ENCODE measurements at regions not wholly inside any gene's neighbourhood (a gene's known extent, or its start where the extent isn't known, plus 50 kb on each side); places are given as distances from the start of the nearest gene placed in this dataset.

GRCh38 chr1:189904509-189904908 lies 573.2 kb downstream of the BRINP3 start:
- TF ChIP-seq, protein P1, sequence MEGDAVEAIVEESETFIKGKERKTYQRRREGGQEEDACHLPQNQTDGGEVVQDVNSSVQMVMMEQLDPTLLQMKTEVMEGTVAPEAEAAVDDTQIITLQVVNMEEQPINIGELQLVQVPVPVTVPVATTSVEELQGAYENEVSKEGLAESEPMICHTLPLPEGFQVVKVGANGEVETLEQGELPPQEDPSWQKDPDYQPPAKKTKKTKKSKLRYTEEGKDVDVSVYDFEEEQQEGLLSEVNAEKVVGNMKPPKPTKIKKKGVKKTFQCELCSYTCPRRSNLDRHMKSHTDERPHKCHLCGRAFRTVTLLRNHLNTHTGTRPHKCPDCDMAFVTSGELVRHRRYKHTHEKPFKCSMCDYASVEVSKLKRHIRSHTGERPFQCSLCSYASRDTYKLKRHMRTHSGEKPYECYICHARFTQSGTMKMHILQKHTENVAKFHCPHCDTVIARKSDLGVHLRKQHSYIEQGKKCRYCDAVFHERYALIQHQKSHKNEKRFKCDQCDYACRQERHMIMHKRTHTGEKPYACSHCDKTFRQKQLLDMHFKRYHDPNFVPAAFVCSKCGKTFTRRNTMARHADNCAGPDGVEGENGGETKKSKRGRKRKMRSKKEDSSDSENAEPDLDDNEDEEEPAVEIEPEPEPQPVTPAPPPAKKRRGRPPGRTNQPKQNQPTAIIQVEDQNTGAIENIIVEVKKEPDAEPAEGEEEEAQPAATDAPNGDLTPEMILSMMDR (IDR thresholded peaks at IDR 0.05; ENCODE audit: insufficient read depth, low read length, poor library complexity, severe bottlenecking): no peak
- H3K27me3 ChIP-seq (replicated peaks; ENCODE audit: control insufficient read depth, insufficient read depth, low read length): no peaks in the 10 kb centered on the region
- DNase-seq (ENCODE audit: extremely low read depth, insufficient read length): no peak
- no peak overlapping the region for H3K4me3 ChIP-seq (replicated peaks; ENCODE audit: low read depth, low read length)
- no peaks in the 10 kb centered on the region for H3K36me3 ChIP-seq (ENCODE audit: control insufficient read depth, insufficient read depth, low read length)

DNA sequence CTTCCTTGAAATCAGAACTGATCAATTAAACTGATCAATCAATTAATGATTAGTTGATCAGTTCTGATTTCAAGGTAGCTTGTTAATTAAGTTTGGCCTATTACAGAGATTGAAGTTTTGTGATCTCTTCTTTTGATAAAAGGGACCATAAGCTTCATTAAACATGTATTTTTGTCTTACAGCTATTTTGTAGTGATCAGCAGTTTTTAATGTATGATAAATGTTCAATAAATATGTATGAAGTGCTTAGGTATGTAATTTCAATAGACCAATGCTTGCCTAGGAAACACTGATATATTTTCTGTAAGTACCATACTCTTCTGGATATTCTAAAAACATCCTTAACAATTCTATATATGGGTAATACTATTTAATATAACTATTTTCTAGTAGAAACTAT lies 569.6 kb downstream of the BRINP3 start:
- DNase-seq (ENCODE audit: extremely low read depth, insufficient read length): no peak
- no peak overlapping the region for H3K4me3 ChIP-seq (replicated peaks; ENCODE audit: low read depth, low read length)
- TF ChIP-seq, protein P1 (IDR thresholded peaks at IDR 0.05; ENCODE audit: insufficient read depth, low read length, poor library complexity, severe bottlenecking): no peak
- H3K36me3 ChIP-seq (ENCODE audit: control insufficient read depth, insufficient read depth, low read length): no peaks in the 10 kb centered on the region
- no peaks in the 10 kb centered on the region for H3K27me3 ChIP-seq (replicated peaks; ENCODE audit: control insufficient read depth, insufficient read depth, low read length)

- H3K4me3 ChIP-seq (replicated peaks; ENCODE audit: low read depth, low read length): no peak overlapping the region
Observed at GRCh38 chr1:189921613-189922012, 556.1 kb downstream of the BRINP3 start.

DNA sequence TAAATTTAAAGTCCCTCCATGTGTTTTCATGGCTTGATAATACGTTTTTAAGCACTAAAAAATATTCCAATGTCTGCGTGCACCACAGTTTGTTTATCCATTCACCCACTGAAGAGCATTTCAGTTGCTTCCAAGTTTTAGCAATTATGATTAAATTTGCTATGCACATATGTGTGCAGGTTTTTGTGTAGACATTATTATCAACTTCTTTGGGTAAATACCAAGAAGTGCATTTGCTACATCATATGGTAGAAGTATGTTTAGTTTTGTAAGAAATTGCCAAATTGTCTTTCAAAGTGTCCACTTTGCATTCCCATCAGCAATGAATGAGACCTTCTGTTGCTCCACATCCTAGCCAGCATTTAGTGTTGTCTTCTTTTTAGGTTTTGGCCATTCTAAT lies 550.0 kb downstream of the BRINP3 start:
- DNase-seq (ENCODE audit: extremely low read depth, insufficient read length): no peak
- H3K27me3 ChIP-seq (replicated peaks; ENCODE audit: control insufficient read depth, insufficient read depth, low read length): no peaks in the 10 kb centered on the region
- TF ChIP-seq, protein P1 (IDR thresholded peaks at IDR 0.05; ENCODE audit: insufficient read depth, low read length, poor library complexity, severe bottlenecking): no peak
- H3K4me3 ChIP-seq (replicated peaks; ENCODE audit: low read depth, low read length): no peak overlapping the region
- H3K36me3 ChIP-seq (ENCODE audit: control insufficient read depth, insufficient read depth, low read length): no peaks in the 10 kb centered on the region

More at GRCh38 chr1:189921613-189922012, 556.1 kb downstream of the BRINP3 start:
- no peak for DNase-seq (ENCODE audit: extremely low read depth, insufficient read length)
- TF ChIP-seq, protein P1 (IDR thresholded peaks at IDR 0.05; ENCODE audit: insufficient read depth, low read length, poor library complexity, severe bottlenecking): no peak
- Histone ChIP-seq H3K36me3 (ENCODE audit: control insufficient read depth, insufficient read depth, low read length) (no peaks in the 10 kb centered on the region), H3K27me3 (replicated peaks; ENCODE audit: control insufficient read depth, insufficient read depth, low read length) (no peaks in the 10 kb centered on the region)

DNA sequence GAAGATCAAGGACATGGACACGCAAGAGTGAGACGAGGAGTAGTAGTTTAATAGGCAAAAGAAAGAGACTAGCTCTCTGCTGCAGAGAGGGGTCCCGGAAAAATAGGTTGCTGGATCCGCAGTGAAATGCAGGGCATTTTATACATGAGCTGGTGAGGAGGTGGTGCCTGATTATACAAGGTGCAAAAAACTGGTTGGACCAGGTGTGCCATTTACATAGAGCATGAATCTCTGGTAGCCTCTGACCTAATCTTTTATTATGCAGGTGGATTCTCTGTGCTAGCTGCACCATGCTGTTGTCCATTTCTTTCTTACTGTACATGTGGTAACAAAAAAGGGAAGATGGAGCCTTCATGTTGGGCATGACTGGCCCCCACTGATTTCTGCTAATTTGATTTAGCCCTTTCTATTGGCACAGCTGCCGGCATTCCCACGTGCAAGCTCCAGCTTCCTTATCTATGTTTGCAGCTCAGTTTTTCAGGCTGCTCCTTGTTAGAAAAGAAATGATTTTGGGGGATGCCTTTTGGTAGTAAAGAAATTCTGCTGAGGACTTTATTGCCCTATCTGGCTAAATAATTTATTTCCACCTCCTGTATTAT lies 548.1 kb downstream of the BRINP3 start:
- TF ChIP-seq, protein P1 (IDR thresholded peaks at IDR 0.05; ENCODE audit: insufficient read depth, low read length, poor library complexity, severe bottlenecking): no peak
- no peak overlapping the region for H3K4me3 ChIP-seq (replicated peaks; ENCODE audit: low read depth, low read length)
- no peaks in the 10 kb centered on the region for H3K36me3 ChIP-seq (ENCODE audit: control insufficient read depth, insufficient read depth, low read length)
- no peak for DNase-seq (ENCODE audit: extremely low read depth, insufficient read length)
- H3K27me3 ChIP-seq (replicated peaks; ENCODE audit: control insufficient read depth, insufficient read depth, low read length): no peaks in the 10 kb centered on the region

- Histone ChIP-seq H3K27me3 (replicated peaks; ENCODE audit: control insufficient read depth, insufficient read depth, low read length) (no peaks in the 10 kb centered on the region), H3K36me3 (ENCODE audit: control insufficient read depth, insufficient read depth, low read length) (no peaks in the 10 kb centered on the region), H3K4me3 (replicated peaks; ENCODE audit: low read depth, low read length) (no peak overlapping the region)
- no peak for DNase-seq (ENCODE audit: extremely low read depth, insufficient read length)
- TF ChIP-seq, protein P1 (IDR thresholded peaks at IDR 0.05; ENCODE audit: insufficient read depth, low read length, poor library complexity, severe bottlenecking): no peak
Observed at GRCh38 chr1:189936861-189937260, 540.8 kb downstream of the BRINP3 start.

All from GM06990 (cell line).